Tibial nerve (tissue), 4 donors: ENCODE measurements at regions not wholly inside any gene's neighbourhood (a gene's known extent, or its start where the extent isn't known, plus 50 kb on each side); places are given as distances from the start of the nearest gene placed in this dataset.

Source experiments
- DNase-seq, 2 donors: peaks; one replicate each; pipeline ENCODE4 v3.0.0-alpha.2; 2019; ENCODE audit warnings: low spot score in 2 of 2
- H3K27ac ChIP-seq, 4 donors: fragments of 200-600 bp; sonication (generic) in 3 of 4; one replicate each; pipeline ENCODE4 v1.5.1; 2017 to 2019; ENCODE audit warnings: mild to moderate bottlenecking in 1 of 4
- H3K27me3 ChIP-seq, 2 donors: fragments of 200-600 bp; sonication (generic) in 1 of 2; one replicate each; pipeline versions ENCODE4 v1.5.1 to v1.6.0; 2017 to 2019
- H3K36me3 ChIP-seq, 3 donors: fragments of 200-600 bp; sonication (generic); one replicate each; pipeline ENCODE4 v1.5.1; 2018 to 2019
- H3K4me1 ChIP-seq, 4 donors: fragments of 200-600 bp; sonication (generic) in 3 of 4; one replicate each; pipeline ENCODE4 v1.5.1; 2017 to 2019
- H3K4me3 ChIP-seq, 4 donors: fragments of 200-600 bp; sonication (generic) in 3 of 4; one replicate each; pipeline ENCODE4 v1.5.1; 2017 to 2019; ENCODE audit warnings: mild to moderate bottlenecking in 1 of 4, moderate library complexity in 1 of 4
- H3K9me3 ChIP-seq, 4 donors: fragments of 200-600 bp; sonication (generic) in 3 of 4; one replicate each; pipeline ENCODE4 v1.5.1; 2017 to 2019
- CTCF ChIP-seq, 5 experiments: fragments of 200-600 bp in 3 of 5; fragments of 450-650 bp in 2 of 5; sonication (generic) in 3 of 5; IDR thresholded peaks; one replicate each; pipeline ENCODE4 v1.5.1; 2016 to 2019; ENCODE audit warnings: antibody characterized with exemption in 5 of 5, mild to moderate bottlenecking in 3 of 5, moderate library complexity in 2 of 5
- EP300 ChIP-seq, 2 donors: sonication (generic); formaldehyde crosslinking; IDR thresholded peaks; one replicate each; pipeline ENCODE4 v1.6.1; 2017; ENCODE audit warnings: antibody characterized with exemption in 2 of 2, mild to moderate bottlenecking in 1 of 2
- POLR2A ChIP-seq, 2 donors: fragments of 450-650 bp; IDR thresholded peaks; one replicate each; pipeline ENCODE4 v1.6.1; 2017; ENCODE audit warnings: antibody characterized with exemption in 2 of 2, mild to moderate bottlenecking in 2 of 2, moderate library complexity in 2 of 2
- WGBS, 2 donors: methylation state at CpG; one replicate each; pipeline ENCODE4 v1.1.5; 2018; 5-methylcytosine and 5-hydroxymethylcytosine counted together

DNA sequence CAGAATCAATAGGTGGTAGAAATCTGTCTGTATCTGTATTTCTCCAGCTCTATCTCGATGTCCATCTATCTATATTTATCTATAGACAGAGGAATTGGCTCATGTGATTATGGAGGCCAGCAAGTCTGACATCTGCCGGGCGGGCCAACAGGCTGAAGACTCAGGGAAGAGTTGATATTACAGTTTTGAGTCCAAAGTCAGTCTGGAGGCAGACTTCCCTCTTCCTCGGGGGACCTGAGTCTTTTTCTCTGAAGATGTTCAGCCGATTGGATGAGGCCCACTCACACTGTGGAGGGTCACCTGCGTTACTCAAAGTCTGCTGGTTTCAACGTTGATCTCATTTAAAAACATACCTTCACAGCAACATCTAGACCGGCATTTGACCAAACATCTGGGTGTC lies 98.7 kb downstream of the RAMP3 start:
- no peak overlapping the region for H3K27ac ChIP-seq
- peaks cover 0 to 5% of the 10 kb centered on the region in 2 donors for H3K27me3 ChIP-seq
- TF ChIP-seq EP300 (IDR thresholded peaks at IDR 0.05) (no peak), POLR2A (IDR thresholded peaks at IDR 0.05) (no peak), CTCF (IDR thresholded peaks at IDR 0.05) (no peak)
- H3K4me1 ChIP-seq, result no peaks in the 10 kb centered on the region
- DNase-seq, result no peak
- H3K36me3 ChIP-seq, result no peaks in the 10 kb centered on the region
- no peaks in the 10 kb centered on the region for H3K9me3 ChIP-seq
- WGBS, 2 donors, result 74 to 80% methylated on average over 8 of the region's 8 CpGs
- no peak overlapping the region for H3K4me3 ChIP-seq

- Histone ChIP-seq H3K27ac (no peak overlapping the region), H3K4me1 (no peaks in the 10 kb centered on the region), H3K27me3 (peaks cover 0 to 5% of the 10 kb centered on the region in 2 donors), H3K4me3 (no peak overlapping the region), H3K36me3 (no peaks in the 10 kb centered on the region), H3K9me3 (no peaks in the 10 kb centered on the region)
- no peak for DNase-seq
- 71 to 84% methylated on average over 2 of the region's 2 CpGs for WGBS, 2 donors
- TF ChIP-seq POLR2A (IDR thresholded peaks at IDR 0.05) (no peak), CTCF (IDR thresholded peaks at IDR 0.05) (no peak), EP300 (IDR thresholded peaks at IDR 0.05) (no peak)
These were observed 99.2 kb downstream of the RAMP3 start for GRCh38 chr7:45256775-45257174.

GRCh38 chr7:45257284-45257683 lies 99.7 kb downstream of the RAMP3 start:
- no peaks in the 10 kb centered on the region for H3K4me1 ChIP-seq
- no peak overlapping the region for H3K4me3 ChIP-seq
- TF ChIP-seq CTCF (IDR thresholded peaks at IDR 0.05) (no peak), POLR2A (IDR thresholded peaks at IDR 0.05) (no peak), EP300 (IDR thresholded peaks at IDR 0.05) (no peak)
- no peaks in the 10 kb centered on the region for H3K9me3 ChIP-seq
- DNase-seq, result no peak
- peaks cover 0 to 5% of the 10 kb centered on the region in 2 donors for H3K27me3 ChIP-seq
- H3K27ac ChIP-seq, result no peak overlapping the region
- no peaks in the 10 kb centered on the region for H3K36me3 ChIP-seq

GRCh38 chr7:45258533-45259226 lies 101.1 kb downstream of the RAMP3 start:
- H3K4me1 ChIP-seq, result no peaks in the 10 kb centered on the region
- no peak overlapping the region for H3K4me3 ChIP-seq
- no peaks in the 10 kb centered on the region for H3K9me3 ChIP-seq
- peaks cover 0 to 5% of the 10 kb centered on the region in 2 donors for H3K27me3 ChIP-seq
- TF ChIP-seq POLR2A (IDR thresholded peaks at IDR 0.05) (no peak), CTCF (IDR thresholded peaks at IDR 0.05) (no peak), EP300 (IDR thresholded peaks at IDR 0.05) (no peak)
- H3K36me3 ChIP-seq, result no peaks in the 10 kb centered on the region
- WGBS, 2 donors, result 51 to 55% methylated on average over 5 of the region's 5 CpGs
- H3K27ac ChIP-seq, result no peak overlapping the region
- no peak for DNase-seq

- no peak overlapping the region for H3K27ac ChIP-seq
- no peaks in the 10 kb centered on the region for H3K9me3 ChIP-seq
- TF ChIP-seq POLR2A (IDR thresholded peaks at IDR 0.05) (no peak), CTCF (IDR thresholded peaks at IDR 0.05) (no peak), EP300 (IDR thresholded peaks at IDR 0.05) (no peak)
- H3K4me3 ChIP-seq, result no peak overlapping the region
- peaks cover 0 to 5% of the 10 kb centered on the region in 2 donors for H3K27me3 ChIP-seq
- WGBS, 2 donors, result 80 to 100% methylated on average over 4 of the region's 4 CpGs
- no peaks in the 10 kb centered on the region for H3K4me1 ChIP-seq
- no peaks in the 10 kb centered on the region for H3K36me3 ChIP-seq
- DNase-seq, result no peak
These were observed 101.6 kb downstream of the RAMP3 start for GRCh38 chr7:45259227-45259596.
